ENCODE measurements at regions not wholly inside any gene's neighbourhood (a gene's known extent, or its start where the extent isn't known, plus 50 kb on each side); places are given as distances from the start of the nearest gene placed in this dataset.
"Not testable (repeated sequence)": the region's sequence is repeated elsewhere in the genome, so short reads cannot be mapped to it uniquely, and the experiment has no call there.

- BruUV-seq (replicated peaks) = no TSS peak
- H3K4me1 ChIP-seq (ENCODE audit: insufficient read depth, low read length, poor library complexity, severe bottlenecking) = no peaks in the 10 kb centered on the region
- H3K27ac ChIP-seq (ENCODE audit: low read depth, low read length, poor library complexity, severe bottlenecking) = no peak overlapping the region
- intact Hi-C loops (cut with micrococcal nuclease; ENCODE audit: unreplicated experiment) = no loop called here
- ChIA-PET CTCF (no interaction called here), POLR2A (ENCODE audit: low non-redundant PET) (interaction anchor here (0.6 kb wide), 1 partner anchor 1641 kb away, joined by 3 read pairs; no protein-coding TSS in a partner anchor)
- no peaks in the 10 kb centered on the region for H3K27me3 ChIP-seq (replicated peaks; ENCODE audit: insufficient read depth, low read depth, low read length, poor library complexity)
- H3K36me3 ChIP-seq (ENCODE audit: insufficient read depth, low read length, poor library complexity, severe bottlenecking) = no peaks in the 10 kb centered on the region
- TF ChIP-seq CTCF (conservative IDR thresholded peaks at IDR 0.05; ENCODE audit: low read depth, low read length) = no peak
- TF ChIP-seq EZH2 (IDR thresholded peaks at IDR 0.05; ENCODE audit: borderline replicate concordance, low read depth, low read length, poor library complexity, severe bottlenecking) = no peak
- peaks cover 12% of the 10 kb centered on the region for H3K9me3 ChIP-seq (ENCODE audit: low read depth, low read length, poor library complexity, severe bottlenecking)
- no peak for DNase-seq (ENCODE audit: low spot score)
- no peak overlapping the region for H3K4me3 ChIP-seq (ENCODE audit: low read depth, low read length, poor library complexity, severe bottlenecking)
Measured at GRCh38 chr16:26863931-26864330, 202.8 kb upstream of the C16orf82 start.

GRCh38 chr16:26874318-26874717 is 192.4 kb upstream of the C16orf82 start:
- H3K36me3 ChIP-seq (ENCODE audit: insufficient read depth, low read length, poor library complexity, severe bottlenecking); H3K9me3 ChIP-seq (ENCODE audit: low read depth, low read length, poor library complexity, severe bottlenecking); intact Hi-C loops (cut with micrococcal nuclease; ENCODE audit: unreplicated experiment); POLR2A ChIA-PET (ENCODE audit: low non-redundant PET); H3K27me3 ChIP-seq (replicated peaks; ENCODE audit: insufficient read depth, low read depth, low read length, poor library complexity); DNase-seq (ENCODE audit: low spot score); H3K27ac ChIP-seq (ENCODE audit: low read depth, low read length, poor library complexity, severe bottlenecking); H3K4me1 ChIP-seq (ENCODE audit: insufficient read depth, low read length, poor library complexity, severe bottlenecking); BruUV-seq (replicated peaks); H3K4me3 ChIP-seq (ENCODE audit: low read depth, low read length, poor library complexity, severe bottlenecking); CTCF ChIA-PET: not testable (repeated sequence)

GRCh38 chr16:26877421-26877820 is 189.3 kb upstream of the C16orf82 start:
- H3K27me3 ChIP-seq (replicated peaks; ENCODE audit: insufficient read depth, low read depth, low read length, poor library complexity) = no peaks in the 10 kb centered on the region
- no peaks in the 10 kb centered on the region for H3K9me3 ChIP-seq (ENCODE audit: low read depth, low read length, poor library complexity, severe bottlenecking)
- ChIA-PET POLR2A (ENCODE audit: low non-redundant PET) (no interaction called here), CTCF (no interaction called here)
- no peaks in the 10 kb centered on the region for H3K4me1 ChIP-seq (ENCODE audit: insufficient read depth, low read length, poor library complexity, severe bottlenecking)
- no peak overlapping the region for H3K4me3 ChIP-seq (ENCODE audit: low read depth, low read length, poor library complexity, severe bottlenecking)
- H3K27ac ChIP-seq (ENCODE audit: low read depth, low read length, poor library complexity, severe bottlenecking) = no peak overlapping the region
- intact Hi-C loops (cut with micrococcal nuclease; ENCODE audit: unreplicated experiment) = no loop called here
- no peaks in the 10 kb centered on the region for H3K36me3 ChIP-seq (ENCODE audit: insufficient read depth, low read length, poor library complexity, severe bottlenecking)
- no TSS peak for BruUV-seq (replicated peaks)
- no peak for DNase-seq (ENCODE audit: low spot score)
- TF ChIP-seq CTCF (conservative IDR thresholded peaks at IDR 0.05; ENCODE audit: low read depth, low read length) (no peak), EZH2 (IDR thresholded peaks at IDR 0.05; ENCODE audit: borderline replicate concordance, low read depth, low read length, poor library complexity, severe bottlenecking) (no peak)

GRCh38 chr16:26885674-26886073 is 181.1 kb upstream of the C16orf82 start:
- TF ChIP-seq EZH2 (IDR thresholded peaks at IDR 0.05; ENCODE audit: borderline replicate concordance, low read depth, low read length, poor library complexity, severe bottlenecking) (no peak), CTCF (conservative IDR thresholded peaks at IDR 0.05; ENCODE audit: low read depth, low read length) (no peak)
- H3K4me3 ChIP-seq (ENCODE audit: low read depth, low read length, poor library complexity, severe bottlenecking) = no peak overlapping the region
- H3K9me3 ChIP-seq (ENCODE audit: low read depth, low read length, poor library complexity, severe bottlenecking) = no peaks in the 10 kb centered on the region
- H3K36me3 ChIP-seq (ENCODE audit: insufficient read depth, low read length, poor library complexity, severe bottlenecking) = no peaks in the 10 kb centered on the region
- H3K27ac ChIP-seq (ENCODE audit: low read depth, low read length, poor library complexity, severe bottlenecking) = no peak overlapping the region
- no peak for DNase-seq (ENCODE audit: low spot score)
- peaks cover 4% of the 10 kb centered on the region for H3K4me1 ChIP-seq (ENCODE audit: insufficient read depth, low read length, poor library complexity, severe bottlenecking)
- ChIA-PET POLR2A (ENCODE audit: low non-redundant PET) (no interaction called here), CTCF (no interaction called here)
- intact Hi-C loops (cut with micrococcal nuclease; ENCODE audit: unreplicated experiment) = no loop called here
- no TSS peak for BruUV-seq (replicated peaks)
- H3K27me3 ChIP-seq (replicated peaks; ENCODE audit: insufficient read depth, low read depth, low read length, poor library complexity) = no peaks in the 10 kb centered on the region
